ENCODE measurements at regions not wholly inside any gene's neighbourhood (a gene's known extent, or its start where the extent isn't known, plus 50 kb on each side); places are given as distances from the start of the nearest gene placed in this dataset.

GRCh38 chr11:15668718-15669117 is 554.0 kb downstream of the INSC start:
- TF ChIP-seq, protein P1, sequence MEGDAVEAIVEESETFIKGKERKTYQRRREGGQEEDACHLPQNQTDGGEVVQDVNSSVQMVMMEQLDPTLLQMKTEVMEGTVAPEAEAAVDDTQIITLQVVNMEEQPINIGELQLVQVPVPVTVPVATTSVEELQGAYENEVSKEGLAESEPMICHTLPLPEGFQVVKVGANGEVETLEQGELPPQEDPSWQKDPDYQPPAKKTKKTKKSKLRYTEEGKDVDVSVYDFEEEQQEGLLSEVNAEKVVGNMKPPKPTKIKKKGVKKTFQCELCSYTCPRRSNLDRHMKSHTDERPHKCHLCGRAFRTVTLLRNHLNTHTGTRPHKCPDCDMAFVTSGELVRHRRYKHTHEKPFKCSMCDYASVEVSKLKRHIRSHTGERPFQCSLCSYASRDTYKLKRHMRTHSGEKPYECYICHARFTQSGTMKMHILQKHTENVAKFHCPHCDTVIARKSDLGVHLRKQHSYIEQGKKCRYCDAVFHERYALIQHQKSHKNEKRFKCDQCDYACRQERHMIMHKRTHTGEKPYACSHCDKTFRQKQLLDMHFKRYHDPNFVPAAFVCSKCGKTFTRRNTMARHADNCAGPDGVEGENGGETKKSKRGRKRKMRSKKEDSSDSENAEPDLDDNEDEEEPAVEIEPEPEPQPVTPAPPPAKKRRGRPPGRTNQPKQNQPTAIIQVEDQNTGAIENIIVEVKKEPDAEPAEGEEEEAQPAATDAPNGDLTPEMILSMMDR (IDR thresholded peaks at IDR 0.05), result no peak
- no peak for TF ChIP-seq POLR2AphosphoS5 (IDR thresholded peaks at IDR 0.05)

Measured in breast epithelium (tissue), 3 donors.